Heart left ventricle (tissue), 16 donors: ENCODE measurements at regions not wholly inside any gene's neighbourhood (a gene's known extent, or its start where the extent isn't known, plus 50 kb on each side); places are given as distances from the start of the nearest gene placed in this dataset.

Experiments
- ATAC-seq, 4 donors: fragments of 200-7000 bp; cut with Tn5 transposase; one replicate each; pipeline ENCODE4 v1.9.1; 2020 to 2022; ENCODE audit warnings: moderate library complexity in 4 of 4, mild to moderate bottlenecking in 3 of 4, moderate number of reproducible peaks in 1 of 4
- DNase-seq, 5 donors: peaks; one replicate each; pipeline ENCODE4 v3.0.0-alpha.2; 2020
- H3K27ac ChIP-seq, 12 donors: fragments of 200-600 bp; sonication (generic) in 4 of 12; one replicate each; pipeline versions ENCODE4 v1.5.0 to v1.8.0; 2016 to 2022; ENCODE audit warnings: mild to moderate bottlenecking in 2 of 12
- H3K27me3 ChIP-seq, 9 donors: fragments of 200-600 bp; sonication (generic) in 2 of 9; one replicate each; pipeline versions ENCODE4 v1.5.1 to v1.8.0; 2016 to 2022; ENCODE audit warnings: mild to moderate bottlenecking in 3 of 9
- H3K36me3 ChIP-seq, 9 donors: fragments of 200-600 bp; sonication (generic) in 2 of 9; one replicate each; pipeline versions ENCODE4 v1.5.0 to v1.8.0; 2018 to 2022; ENCODE audit warnings: mild to moderate bottlenecking in 2 of 9
- H3K4me1 ChIP-seq, 12 donors: fragments of 200-600 bp; sonication (generic) in 4 of 12; one replicate each; pipeline versions ENCODE4 v1.5.0 to v1.8.0; 2016 to 2022; ENCODE audit warnings: mild to moderate bottlenecking in 3 of 12
- H3K4me3 ChIP-seq, 12 donors: fragments of 200-600 bp; sonication (generic) in 4 of 12; one replicate each; pipeline versions ENCODE4 v1.5.0 to v1.8.0; 2017 to 2022; ENCODE audit warnings: mild to moderate bottlenecking in 9 of 12, moderate library complexity in 4 of 12
- H3K9me3 ChIP-seq, 12 donors: fragments of 200-600 bp; sonication (generic) in 4 of 12; one replicate each; pipeline versions ENCODE4 v1.5.0 to v1.8.0; 2016 to 2022; ENCODE audit warnings: mild to moderate bottlenecking in 1 of 12
- CTCF ChIP-seq, 12 donors: fragments of 200-600 bp; sonication (generic) in 4 of 12; IDR thresholded peaks; one replicate each; pipeline versions ENCODE4 v1.5.0 to v1.8.0; 2018 to 2022; ENCODE audit warnings: antibody characterized with exemption in 12 of 12, mild to moderate bottlenecking in 5 of 12
- POLR2A ChIP-seq, 2 donors: fragments of 450-650 bp; IDR thresholded peaks; one replicate each; pipeline ENCODE4 v1.6.1; 2017; ENCODE audit warnings: antibody characterized with exemption in 2 of 2, mild to moderate bottlenecking in 2 of 2, moderate library complexity in 2 of 2
- WGBS, 4 donors: extraction: QIAGEN DNeasy Blood & Tissue Kit in 2 of 4; methylation state at CpG; one replicate each; pipeline versions ENCODE4 v1.1.5 to v1.1.7; 2013 to 2018; 5-methylcytosine and 5-hydroxymethylcytosine counted together
- intact Hi-C, 10 donors: fragments of 100-400 bp; cut with DNase I; formaldehyde crosslinking; loops; one replicate each; pipeline versions ENCODE4 v1.11.1 to v1.14.2; 2022
- donor health status: ischemic (EF 13 %, LVEDD 7.1; RV severe dilation, severe dysfunction).
- donor health status: healthy with polysubstance abuse.
- donor health status: DM: no; HTN: yes; CAD: no.
- donor health status: DM: no; HTN: no; CAD: no.
- donor health status: ischemic (EF 25% LVEDD 6.9; RV normal size, moderate dysfunction).
- donor health status: ischemic (EF 25% LVEDD 5.7; RV mildly dilated, moderate dysfunction).
- donor health status: healthy.
- donor health status: DM: yes; HTN: yes; CAD: no.
- donor health status: ischemic (EF 35%, LVEDD 5.7; RV mildly dilated, moderate dysfunction).
- donor health status: nonischemic (EF 11% LVEDD 7.7; RV severe dilation, severe dysfunction).
- donor health status: DM: yes; HTN: yes; CAD: no.
- donor health status: PGD.
- donor health status: ischemic (EF 29% LVEDD 5.4; RV normal size, mild dysfunction).
- donor health status: nonischemic (EF 23%, LVEDD 6.1; RV moderate dilation, normal function).

- H3K4me3 ChIP-seq = no peak overlapping the region
- no peaks in the 10 kb centered on the region for H3K27me3 ChIP-seq
- peaks cover 0 to 24% (median 0%) of the 10 kb centered on the region in 12 donors for H3K4me1 ChIP-seq
- ATAC-seq = peak in 1 of 4 donors; percentile 28
- 66 to 81% (median 73%) methylated on average over 1 of the region's 1 CpG for WGBS, 4 donors
- H3K36me3 ChIP-seq = no peaks in the 10 kb centered on the region
- TF ChIP-seq CTCF (IDR thresholded peaks at IDR 0.05) = no peak
- TF ChIP-seq POLR2A (IDR thresholded peaks at IDR 0.05) = no peak
- DNase-seq = no peak
- intact Hi-C loops = loop anchor here in 1 of 10 donors (10.0 kb wide), 1 partner anchor 243 kb away; no protein-coding TSS in a partner anchor
- H3K27ac ChIP-seq = no peak overlapping the region
- H3K9me3 ChIP-seq = no peaks in the 10 kb centered on the region
Measured at GRCh38 chr6:104531646-104532045, 328.1 kb downstream of the HACE1 start.

GRCh38 chr6:104527761-104528415 is 331.8 kb downstream of the HACE1 start:
- Histone ChIP-seq H3K4me1 (peaks cover 0 to 32% (median 1%) of the 10 kb centered on the region in 12 donors), H3K9me3 (no peaks in the 10 kb centered on the region), H3K27me3 (no peaks in the 10 kb centered on the region), H3K36me3 (no peaks in the 10 kb centered on the region), H3K4me3 (no peak overlapping the region), H3K27ac (no peak overlapping the region)
- DNase-seq (no peak), ATAC-seq (peak in 1 of 4 donors; percentile 36)
- TF ChIP-seq POLR2A (IDR thresholded peaks at IDR 0.05) = no peak
- TF ChIP-seq CTCF (IDR thresholded peaks at IDR 0.05) = peak in 6 of 12 donors; percentile 8 to 22 (median 14)
- 65 to 72% (median 71%) methylated on average over 10 of the region's 10 CpGs for WGBS, 4 donors
- intact Hi-C loops = loop anchor here in 3 of 10 donors (5.0 kb wide), 2 partner anchors 109 to 244 kb away; no protein-coding TSS in a partner anchor

GRCh38 chr6:104527311-104527710 is 332.4 kb downstream of the HACE1 start:
- H3K27ac ChIP-seq = no peak overlapping the region
- intact Hi-C loops = loop anchor here in 3 of 10 donors (5.0 kb wide), 2 partner anchors 110 to 245 kb away; no protein-coding TSS in a partner anchor
- peak in 2 of 5 donors; percentile 15 to 24 for DNase-seq
- WGBS, 4 donors = 60 to 74% (median 67%) methylated on average over 7 of the region's 7 CpGs
- H3K4me3 ChIP-seq = no peak overlapping the region
- H3K9me3 ChIP-seq = no peaks in the 10 kb centered on the region
- H3K4me1 ChIP-seq = peaks cover 0 to 28% (median 1%) of the 10 kb centered on the region in 12 donors
- peak in 2 of 4 donors; percentile 31 to 49 for ATAC-seq
- H3K36me3 ChIP-seq = no peaks in the 10 kb centered on the region
- H3K27me3 ChIP-seq = no peaks in the 10 kb centered on the region
- no peak for TF ChIP-seq POLR2A (IDR thresholded peaks at IDR 0.05)
- no peak for TF ChIP-seq CTCF (IDR thresholded peaks at IDR 0.05)

- H3K4me3 ChIP-seq = no peak overlapping the region
Measured at GRCh38 chr6:104526376-104526775, 333.3 kb downstream of the HACE1 start.

More at GRCh38 chr6:104526376-104526775, 333.3 kb downstream of the HACE1 start:
- DNase-seq (no peak), ATAC-seq (peak in 1 of 4 donors; percentile 50)
- H3K9me3 ChIP-seq = no peaks in the 10 kb centered on the region
- 32 to 34% (median 33%) methylated on average over 6 of the region's 6 CpGs for WGBS, 4 donors
- H3K27me3 ChIP-seq = no peaks in the 10 kb centered on the region
- no peak overlapping the region for H3K27ac ChIP-seq
- H3K4me1 ChIP-seq = peaks cover 0 to 22% (median 1%) of the 10 kb centered on the region in 12 donors
- no peaks in the 10 kb centered on the region for H3K36me3 ChIP-seq
- intact Hi-C loops = loop anchor here in 3 of 10 donors (5.0 kb wide), 2 partner anchors 111 to 246 kb away; no protein-coding TSS in a partner anchor
- no peak for TF ChIP-seq POLR2A (IDR thresholded peaks at IDR 0.05)
- no peak for TF ChIP-seq CTCF (IDR thresholded peaks at IDR 0.05)
